GM23248 (cell line): ENCODE measurements at regions not wholly inside any gene's neighbourhood (a gene's known extent, or its start where the extent isn't known, plus 50 kb on each side); places are given as distances from the start of the nearest gene placed in this dataset.

Experiments
- DNase-seq: peaks from one replicate; pipeline ENCODE4 v3.0.0-alpha.2; 2015
- H2AFZ ChIP-seq: fragments of 200-600 bp; sonication (generic); 2 replicates; pipeline ENCODE4 v1.6.1; 2016; ENCODE audit warnings: antibody characterized with exemption
- H3F3A ChIP-seq: fragments of 200-600 bp; sonication (generic); 2 replicates; pipeline ENCODE4 v1.6.1; 2016; ENCODE audit warnings: mild to moderate bottlenecking, antibody characterized with exemption, mixed run types; ENCODE audit not compliant: insufficient read depth
- H3K27ac ChIP-seq: fragments of 200-600 bp; sonication (generic); 2 replicates; pipeline ENCODE4 v1.5.1; 2016; ENCODE audit warnings: mild to moderate bottlenecking
- H3K27me3 ChIP-seq: fragments of 200-600 bp; sonication (generic); replicated peaks from 2 replicates; pipeline ENCODE4 v1.6.1; 2016; ENCODE audit warnings: mild to moderate bottlenecking; ENCODE audit not compliant: insufficient read depth
- H3K36me3 ChIP-seq: fragments of 200-600 bp; sonication (generic); 2 replicates; pipeline ENCODE4 v1.6.1; 2016; ENCODE audit warnings: low read depth, mild to moderate bottlenecking
- H3K4me1 ChIP-seq: fragments of 200-600 bp; sonication (generic); 2 replicates; pipeline ENCODE4 v1.6.1; 2016; ENCODE audit warnings: mild to moderate bottlenecking; ENCODE audit not compliant: insufficient read depth
- H3K4me2 ChIP-seq: fragments of 200-600 bp; sonication (generic); one replicate; pipeline ENCODE4 v1.6.1; 2016; ENCODE audit warnings: mild to moderate bottlenecking; ENCODE audit not compliant: unreplicated experiment
- H3K4me3 ChIP-seq: fragments of 200-600 bp; sonication (generic); 2 replicates; pipeline ENCODE4 v1.5.1; 2016; ENCODE audit warnings: mild to moderate bottlenecking
- H3K79me2 ChIP-seq: fragments of 200-600 bp; sonication (generic); 2 replicates; pipeline ENCODE4 v1.6.1; 2016; ENCODE audit warnings: mild to moderate bottlenecking; ENCODE audit not compliant: insufficient read depth
- H3K9ac ChIP-seq: fragments of 200-600 bp; sonication (generic); 2 replicates; pipeline ENCODE4 v1.6.1; 2016; ENCODE audit warnings: mild to moderate bottlenecking
- H3K9me2 ChIP-seq: fragments of 200-600 bp; sonication (generic); 2 replicates; pipeline ENCODE4 v1.6.1; 2016; ENCODE audit warnings: mixed run types, mild to moderate bottlenecking, moderate library complexity; ENCODE audit not compliant: insufficient read depth
- H3K9me3 ChIP-seq: fragments of 200-600 bp; sonication (generic); one replicate; pipeline ENCODE4 v1.6.1; 2017; ENCODE audit warnings: low read depth
- H4K20me1 ChIP-seq: fragments of 200-600 bp; sonication (generic); 2 replicates; pipeline ENCODE4 v1.6.0; 2016; ENCODE audit not compliant: insufficient read depth
- EZH2 ChIP-seq: fragments of 200-600 bp; sonication (generic); IDR thresholded peaks from 2 replicates; pipeline ENCODE4 v1.6.1; 2018; ENCODE audit warnings: antibody characterized with exemption, mild to moderate bottlenecking; ENCODE audit not compliant: insufficient read depth, poor library complexity, severe bottlenecking
- EZH2phosphoT487 ChIP-seq: fragments of 200-600 bp; sonication (generic); IDR thresholded peaks from 2 replicates; pipeline ENCODE4 v1.6.1; 2018; ENCODE audit warnings: antibody characterized with exemption, moderate library complexity, mild to moderate bottlenecking, low read depth; ENCODE audit not compliant: insufficient read depth
- WGBS, 2 experiments: methylation state at CpG; one replicate each; pipeline ENCODE4 v1.1.6; 2015 to 2017; ENCODE audit warnings: low lambda C conversion rate in 2 of 2, low coverage in 1 of 2; ENCODE audit errors: missing lambda C conversion rate in 2 of 2; 5-methylcytosine and 5-hydroxymethylcytosine counted together
- in situ Hi-C: fragments of 300-500 bp; cut with MboI; formaldehyde crosslinking; loops from 2 replicates; pipeline ENCODE4 v1.15.0; 2020

GRCh38 chrX:114152801-114153200 lies 431.1 kb upstream of the HTR2C start:
- Histone ChIP-seq H4K20me1 (no peaks in the 10 kb centered on the region), H3K9me3 (no peaks in the 10 kb centered on the region), H3K9me2 (no peaks in the 10 kb centered on the region), H3K27me3 (no peaks in the 10 kb centered on the region), H3K9ac (no peak overlapping the region), H3K4me3 (no peak overlapping the region), H3K27ac (no peak overlapping the region), H3K36me3 (no peaks in the 10 kb centered on the region), H3K4me1 (no peaks in the 10 kb centered on the region), H3F3A (no peaks in the 10 kb centered on the region), H2AFZ (no peak overlapping the region), H3K79me2 (no peaks in the 10 kb centered on the region), H3K4me2 (no peak overlapping the region)
- in situ Hi-C loops: no loop called here
- TF ChIP-seq EZH2: no peak
- no peak for TF ChIP-seq EZH2phosphoT487
- WGBS, 2 experiments: 86 to 100% methylated on average over 1 of the region's 1 CpG
- no peak for DNase-seq

DNA sequence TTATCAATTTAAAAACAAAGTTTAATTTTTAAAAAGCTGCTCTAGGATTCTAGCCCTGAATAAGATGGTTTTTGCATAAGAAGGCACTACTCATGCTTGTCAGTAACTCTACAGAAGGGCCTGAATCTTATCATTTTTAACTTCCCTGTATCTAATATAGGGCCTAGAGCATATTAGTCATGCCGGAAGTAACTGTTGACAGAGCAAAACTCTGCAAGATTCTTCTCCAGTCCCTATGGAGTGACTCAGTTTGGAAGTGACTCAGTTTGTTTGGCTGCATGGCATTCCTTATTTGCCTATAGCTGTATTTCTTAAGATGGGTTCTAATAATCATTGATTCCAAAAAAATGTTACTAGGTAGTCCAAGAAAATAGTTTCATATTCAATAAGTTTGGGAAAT lies 431.8 kb upstream of the HTR2C start:
- no peaks in the 10 kb centered on the region for H3K9me2 ChIP-seq
- H3K79me2 ChIP-seq: no peaks in the 10 kb centered on the region
- H3K27ac ChIP-seq: no peak overlapping the region
- H3K27me3 ChIP-seq: no peaks in the 10 kb centered on the region
- peak; percentile 54 for DNase-seq
- no peak overlapping the region for H2AFZ ChIP-seq
- no peak overlapping the region for H3K4me2 ChIP-seq
- H3K4me1 ChIP-seq: no peaks in the 10 kb centered on the region
- no peaks in the 10 kb centered on the region for H3F3A ChIP-seq
- no peak overlapping the region for H3K4me3 ChIP-seq
- in situ Hi-C loops: no loop called here
- no peaks in the 10 kb centered on the region for H4K20me1 ChIP-seq
- no peaks in the 10 kb centered on the region for H3K36me3 ChIP-seq
- no peaks in the 10 kb centered on the region for H3K9me3 ChIP-seq
- TF ChIP-seq EZH2: no peak
- no peak for TF ChIP-seq EZH2phosphoT487
- no peak overlapping the region for H3K9ac ChIP-seq
- whole genome bisulfite sequencing, 2 experiments: 20 to 25% methylated on average over 1 of the region's 1 CpG

- H4K20me1 ChIP-seq: no peaks in the 10 kb centered on the region
- H3K4me3 ChIP-seq: no peak overlapping the region
- peak; percentile 23 for DNase-seq
- no peaks in the 10 kb centered on the region for H3K36me3 ChIP-seq
- H3K4me1 ChIP-seq: no peaks in the 10 kb centered on the region
- no peak overlapping the region for H3K4me2 ChIP-seq
- WGBS, 2 experiments: 0% methylated on average over 1 of the region's 1 CpG
- H3K9ac ChIP-seq: no peak overlapping the region
- H2AFZ ChIP-seq: no peak overlapping the region
- no peaks in the 10 kb centered on the region for H3K27me3 ChIP-seq
- H3K79me2 ChIP-seq: no peaks in the 10 kb centered on the region
- TF ChIP-seq EZH2phosphoT487: no peak
- TF ChIP-seq EZH2: no peak
- H3K9me2 ChIP-seq: no peaks in the 10 kb centered on the region
- H3F3A ChIP-seq: no peaks in the 10 kb centered on the region
- in situ Hi-C loops: no loop called here
- no peaks in the 10 kb centered on the region for H3K9me3 ChIP-seq
- H3K27ac ChIP-seq: no peak overlapping the region
Measured at GRCh38 chrX:114134465-114134864, 449.4 kb upstream of the HTR2C start.

DNA sequence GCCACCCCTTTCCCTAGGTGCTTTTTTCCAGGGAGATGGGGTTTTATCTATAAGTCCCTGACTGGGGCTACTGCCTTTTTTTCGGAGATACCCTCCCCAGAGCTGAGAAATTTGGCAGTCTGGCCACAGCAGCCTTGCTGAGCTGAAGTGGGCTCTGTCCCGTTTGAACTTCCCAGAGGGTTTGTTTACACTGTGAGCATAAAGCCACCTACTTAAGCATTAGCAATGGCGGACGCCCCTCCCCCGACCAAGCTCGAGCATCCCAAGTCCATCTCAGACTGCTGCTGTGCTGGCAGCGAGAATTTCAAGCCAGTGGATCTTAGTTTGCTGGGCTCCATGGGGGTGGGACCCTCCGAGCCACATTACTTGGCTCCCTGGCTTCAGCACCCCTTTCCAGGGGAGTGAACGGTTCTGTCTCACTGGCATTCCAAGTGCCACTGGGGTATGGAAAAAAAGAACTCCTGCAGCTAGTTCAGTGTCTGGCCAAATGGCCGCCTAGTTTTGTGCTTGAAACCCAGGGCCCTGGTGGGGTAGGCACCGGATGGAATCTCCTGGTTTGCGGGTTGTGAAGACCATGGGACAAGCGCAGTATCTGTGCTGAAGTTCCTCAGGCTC lies 456.4 kb upstream of the HTR2C start:
- no peaks in the 10 kb centered on the region for H3K4me1 ChIP-seq
- H3K4me3 ChIP-seq: no peak overlapping the region
- no peaks in the 10 kb centered on the region for H3K27me3 ChIP-seq
- no peak for DNase-seq
- no peak overlapping the region for H2AFZ ChIP-seq
- no peaks in the 10 kb centered on the region for H3K9me3 ChIP-seq
- H3K9me2 ChIP-seq: no peaks in the 10 kb centered on the region
- no peaks in the 10 kb centered on the region for H3K79me2 ChIP-seq
- H3K27ac ChIP-seq: no peak overlapping the region
- 39 to 60% methylated on average over 7 to 10 of the region's 13 CpGs for WGBS, 2 experiments
- TF ChIP-seq EZH2 (no peak), EZH2phosphoT487 (no peak)
- H4K20me1 ChIP-seq: no peaks in the 10 kb centered on the region
- no peaks in the 10 kb centered on the region for H3F3A ChIP-seq
- H3K9ac ChIP-seq: no peak overlapping the region
- in situ Hi-C loops: no loop called here
- no peaks in the 10 kb centered on the region for H3K36me3 ChIP-seq
- no peak overlapping the region for H3K4me2 ChIP-seq

- TF ChIP-seq EZH2phosphoT487 (no peak), EZH2 (no peak)
- Histone ChIP-seq H3F3A (no peaks in the 10 kb centered on the region), H3K4me3 (no peak overlapping the region), H3K27me3 (no peaks in the 10 kb centered on the region), H4K20me1 (no peaks in the 10 kb centered on the region), H3K36me3 (no peaks in the 10 kb centered on the region), H3K9me2 (no peaks in the 10 kb centered on the region), H3K4me1 (no peaks in the 10 kb centered on the region), H2AFZ (no peak overlapping the region), H3K79me2 (no peaks in the 10 kb centered on the region), H3K27ac (no peak overlapping the region), H3K4me2 (no peak overlapping the region), H3K9me3 (no peaks in the 10 kb centered on the region), H3K9ac (no peak overlapping the region)
- WGBS, 2 experiments: 16 to 28% methylated on average over 3 of the region's 5 CpGs
- in situ Hi-C loops: no loop called here
- no peak for DNase-seq
Measured at GRCh38 chrX:114127005-114127404, 456.9 kb upstream of the HTR2C start.
